Heart right ventricle (tissue), 16 donors: ENCODE measurements at regions not wholly inside any gene's neighbourhood (a gene's known extent, or its start where the extent isn't known, plus 50 kb on each side); places are given as distances from the start of the nearest gene placed in this dataset.

Source experiments
- ATAC-seq, 8 donors: fragments of 200-7000 bp; cut with Tn5 transposase; one replicate each; pipeline ENCODE4 v1.9.1; 2020; ENCODE audit warnings: mild to moderate bottlenecking in 8 of 8, moderate library complexity in 8 of 8, moderate number of reproducible peaks in 1 of 8
- DNase-seq, 2 donors: peaks; one replicate each; pipeline ENCODE4 v3.0.0-alpha.2; 2020
- H3K27ac ChIP-seq, 10 donors: fragments of 200-600 bp; sonication (generic) in 2 of 10; one replicate each; pipeline versions ENCODE4 v1.5.0 to v1.8.0; 2020 to 2022; ENCODE audit warnings: mild to moderate bottlenecking in 3 of 10
- H3K27me3 ChIP-seq, 7 donors: fragments of 200-600 bp; one replicate each; pipeline ENCODE4 v1.8.0; 2021 to 2022; ENCODE audit warnings: mild to moderate bottlenecking in 2 of 7
- H3K36me3 ChIP-seq, 9 donors: fragments of 200-600 bp; sonication (generic) in 1 of 9; one replicate each; pipeline versions ENCODE4 v1.5.0 to v1.8.0; 2020 to 2022; ENCODE audit warnings: mild to moderate bottlenecking in 2 of 9
- H3K4me1 ChIP-seq, 9 donors: fragments of 200-600 bp; sonication (generic) in 1 of 9; one replicate each; pipeline versions ENCODE4 v1.5.0 to v1.8.0; 2020 to 2022; ENCODE audit warnings: mild to moderate bottlenecking in 4 of 9
- H3K4me3 ChIP-seq, 10 donors: fragments of 200-600 bp; sonication (generic) in 2 of 10; one replicate each; pipeline versions ENCODE4 v1.5.0 to v1.8.0; 2020 to 2022; ENCODE audit warnings: mild to moderate bottlenecking in 7 of 10, moderate library complexity in 2 of 10
- H3K9me3 ChIP-seq, 11 donors: fragments of 200-600 bp in 10 of 11; sonication (generic) in 2 of 11; one replicate each; pipeline versions ENCODE4 v1.5.0 to v1.8.0; 2013 to 2022; ENCODE audit warnings: mild to moderate bottlenecking in 2 of 11, control low read depth in 1 of 11, moderate library complexity in 1 of 11
- WGBS, 2 donors: extraction: QIAGEN DNeasy Blood & Tissue Kit; methylation state at CpG; one replicate each; pipeline ENCODE4 v1.1.7; 2013; ENCODE audit warnings: inconsistent platforms in 1 of 2; 5-methylcytosine and 5-hydroxymethylcytosine counted together
- intact Hi-C, 10 donors: fragments of 100-400 bp; cut with DNase I; formaldehyde crosslinking; loops; one replicate each; pipeline versions ENCODE4 v1.11.1 to v1.14.2; 2022
- TF ChIP-seq, protein P1 (sequence below), 9 donors: fragments of 200-600 bp; sonication (generic) in 2 of 9; IDR thresholded peaks; one replicate each; pipeline versions ENCODE4 v1.5.0 to v1.8.0; 2021 to 2022; ENCODE audit warnings: antibody characterized with exemption in 9 of 9, mild to moderate bottlenecking in 5 of 9, moderate library complexity in 1 of 9
- donor health status: Arrhythmogenic right ventricular cardiomyopathy.
- donor health status: ischemic (EF 13 %, LVEDD 7.1; RV severe dilation, severe dysfunction).
- donor health status: healthy with polysubstance abuse.
- donor health status: DM: no; HTN: yes; CAD: no.
- donor health status: DM: no; HTN: no; CAD: no.
- donor health status: ischemic (EF 25% LVEDD 6.9; RV normal size, moderate dysfunction).
- donor health status: ischemic (EF 25% LVEDD 5.7; RV mildly dilated, moderate dysfunction).
- donor health status: healthy.
- donor health status: DM: yes; HTN: yes; CAD: no.
- donor health status: Ischemic cardiomyopathy.
- donor health status: ischemic (EF 35%, LVEDD 5.7; RV mildly dilated, moderate dysfunction).
- donor health status: nonischemic (EF 11% LVEDD 7.7; RV severe dilation, severe dysfunction).
- donor health status: DM: yes; HTN: yes; CAD: no.
- donor health status: PGD.
- donor health status: ischemic (EF 29% LVEDD 5.4; RV normal size, mild dysfunction).
- donor health status: nonischemic (EF 23%, LVEDD 6.1; RV moderate dilation, normal function).

DNA sequence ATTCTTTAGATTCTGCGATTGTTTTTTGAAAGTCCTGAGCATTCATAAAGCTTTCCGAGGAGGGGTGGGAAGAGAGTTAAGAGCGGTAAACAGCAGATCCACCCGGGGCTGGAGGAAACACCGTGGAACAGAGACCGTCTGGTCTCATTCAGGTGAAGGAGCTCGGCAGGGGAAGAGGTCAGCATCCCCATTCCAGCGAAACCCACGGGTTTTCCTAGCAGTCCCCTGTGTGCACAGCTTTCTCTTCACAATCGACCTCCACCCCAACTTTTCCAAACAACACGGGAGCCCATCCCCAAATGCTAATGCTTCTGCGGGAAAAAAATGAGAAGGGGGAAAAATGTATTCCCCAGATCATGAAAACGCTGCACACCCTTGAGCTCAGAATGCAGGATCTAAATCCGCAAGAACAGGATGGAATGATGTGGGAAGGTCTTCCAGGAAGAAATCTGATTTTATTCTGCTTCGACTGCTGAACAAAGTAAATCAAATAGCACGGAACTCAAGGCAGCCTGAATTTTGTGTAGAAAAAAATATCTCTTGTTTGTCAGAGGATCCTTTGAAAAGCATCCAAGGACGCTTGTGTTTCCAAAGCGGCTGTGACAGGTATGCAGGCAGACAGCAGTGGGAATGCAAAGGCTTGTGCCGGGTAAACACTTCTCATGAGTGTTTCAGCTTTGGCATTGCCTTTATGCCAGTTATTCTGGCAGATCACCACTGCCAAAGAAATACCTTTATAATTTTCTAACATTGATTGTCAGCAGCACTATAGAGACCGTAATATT lies 128.8 kb downstream of the NDUFA12 start:
- no peak overlapping the region for H3K27ac ChIP-seq
- WGBS, 2 donors, result 25% methylated on average over 20 of the region's 20 CpGs
- ATAC-seq (no peak), DNase-seq (no peak)
- TF ChIP-seq, protein P1, sequence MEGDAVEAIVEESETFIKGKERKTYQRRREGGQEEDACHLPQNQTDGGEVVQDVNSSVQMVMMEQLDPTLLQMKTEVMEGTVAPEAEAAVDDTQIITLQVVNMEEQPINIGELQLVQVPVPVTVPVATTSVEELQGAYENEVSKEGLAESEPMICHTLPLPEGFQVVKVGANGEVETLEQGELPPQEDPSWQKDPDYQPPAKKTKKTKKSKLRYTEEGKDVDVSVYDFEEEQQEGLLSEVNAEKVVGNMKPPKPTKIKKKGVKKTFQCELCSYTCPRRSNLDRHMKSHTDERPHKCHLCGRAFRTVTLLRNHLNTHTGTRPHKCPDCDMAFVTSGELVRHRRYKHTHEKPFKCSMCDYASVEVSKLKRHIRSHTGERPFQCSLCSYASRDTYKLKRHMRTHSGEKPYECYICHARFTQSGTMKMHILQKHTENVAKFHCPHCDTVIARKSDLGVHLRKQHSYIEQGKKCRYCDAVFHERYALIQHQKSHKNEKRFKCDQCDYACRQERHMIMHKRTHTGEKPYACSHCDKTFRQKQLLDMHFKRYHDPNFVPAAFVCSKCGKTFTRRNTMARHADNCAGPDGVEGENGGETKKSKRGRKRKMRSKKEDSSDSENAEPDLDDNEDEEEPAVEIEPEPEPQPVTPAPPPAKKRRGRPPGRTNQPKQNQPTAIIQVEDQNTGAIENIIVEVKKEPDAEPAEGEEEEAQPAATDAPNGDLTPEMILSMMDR (IDR thresholded peaks at IDR 0.05), result no peak
- peaks cover 6 to 98% (median 89%) of the 10 kb centered on the region in 7 donors for H3K27me3 ChIP-seq
- intact Hi-C loops, result no loop called here
- H3K9me3 ChIP-seq, result no peaks in the 10 kb centered on the region
- H3K4me1 ChIP-seq, result peaks cover 2 to 21% (median 9%) of the 10 kb centered on the region in 9 donors
- peak overlapping the region in 5 of 10 donors; percentile 49 to 56 (median 54) for H3K4me3 ChIP-seq
- no peaks in the 10 kb centered on the region for H3K36me3 ChIP-seq

DNA sequence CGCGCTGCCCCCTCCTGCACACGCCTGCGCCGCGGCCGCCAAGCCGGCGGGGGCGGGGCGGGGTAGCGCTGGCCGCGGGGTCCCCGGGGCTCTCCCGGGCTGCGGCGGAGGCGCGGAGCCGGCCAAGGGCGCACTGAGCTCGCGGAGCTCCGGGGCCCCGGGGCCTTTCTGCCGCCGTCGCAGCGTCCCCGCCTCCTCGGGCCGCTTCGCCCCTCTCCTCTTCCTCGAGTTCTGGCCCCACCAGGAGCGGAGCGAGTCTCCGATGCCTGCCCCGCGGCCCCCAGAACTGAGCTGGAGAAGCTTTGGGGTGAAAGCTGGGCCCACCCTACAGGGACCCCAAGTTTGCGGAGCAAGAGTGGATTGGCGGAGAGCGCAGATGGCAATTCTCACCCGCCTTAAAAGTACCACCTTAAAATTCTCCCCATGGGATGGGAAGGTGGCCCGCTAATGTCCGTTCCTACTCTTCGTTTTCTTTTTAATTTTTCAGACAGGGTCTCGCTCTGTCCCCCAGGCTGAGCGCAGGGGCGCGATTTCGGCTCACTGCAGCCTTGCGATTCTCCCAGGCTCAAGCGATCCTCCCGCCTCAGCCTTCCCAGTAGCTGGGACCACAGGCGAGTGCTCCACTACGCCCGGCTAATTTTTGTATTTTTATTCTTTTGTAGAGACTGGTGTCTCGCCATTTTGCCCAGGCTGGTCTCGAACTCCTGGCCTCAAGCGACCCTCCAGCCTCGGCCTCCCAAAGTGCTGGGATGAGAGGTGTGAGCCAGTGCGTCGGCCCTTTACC lies 129.6 kb downstream of the NDUFA12 start:
- H3K27ac ChIP-seq, result no peak overlapping the region
- intact Hi-C loops, result no loop called here
- H3K36me3 ChIP-seq, result no peaks in the 10 kb centered on the region
- DNase-seq (no peak), ATAC-seq (peak in 7 of 8 donors; percentile 30 to 88 (median 66))
- TF ChIP-seq, protein P1 (IDR thresholded peaks at IDR 0.05), result no peak
- H3K4me1 ChIP-seq, result peaks cover 2 to 21% (median 9%) of the 10 kb centered on the region in 9 donors
- WGBS, 2 donors, result 4 to 6% methylated on average over 48 to 64 of the region's 64 CpGs
- H3K27me3 ChIP-seq, result peaks cover 6 to 98% (median 89%) of the 10 kb centered on the region in 7 donors
- no peaks in the 10 kb centered on the region for H3K9me3 ChIP-seq
- H3K4me3 ChIP-seq, result peak overlapping the region in 9 of 10 donors; percentile 47 to 56 (median 52)

DNA sequence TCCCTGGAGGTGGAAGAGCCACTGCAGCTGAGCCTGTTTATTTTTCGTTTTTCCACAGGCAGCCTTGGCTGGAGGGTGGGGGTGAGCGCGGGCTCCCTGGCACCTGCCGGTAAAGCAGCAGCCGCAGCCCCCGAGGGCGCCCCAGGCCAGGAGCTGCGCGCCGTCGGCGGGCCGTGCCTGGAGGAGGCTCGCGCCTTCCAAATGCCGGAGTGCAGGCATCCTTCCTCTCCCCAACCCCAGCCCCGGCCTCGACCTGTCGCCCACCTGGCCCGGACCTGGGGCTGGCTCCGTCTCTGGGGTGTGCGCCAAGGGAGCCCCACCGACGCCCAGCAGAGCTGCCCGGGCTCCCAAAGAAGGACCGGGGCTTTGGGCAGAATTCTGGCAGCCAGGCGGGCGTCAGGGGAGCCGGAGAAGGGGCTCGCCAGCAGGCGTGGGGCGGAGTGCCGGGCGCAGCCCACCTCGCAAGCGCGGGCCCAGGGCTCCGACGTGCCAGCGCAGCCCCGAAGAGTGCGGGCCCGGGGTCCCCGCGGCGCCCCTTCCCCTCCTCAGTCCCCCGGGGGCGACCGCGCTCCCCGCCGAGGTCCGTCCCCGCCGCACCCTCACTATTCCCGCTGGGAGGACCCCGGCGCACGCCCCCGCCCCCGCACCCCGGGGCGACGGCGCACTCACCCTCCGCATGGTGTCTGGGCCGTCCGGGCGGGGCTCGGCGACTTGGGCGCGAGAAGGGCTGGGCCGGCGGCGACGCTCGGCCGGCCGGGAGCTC lies 130.3 kb downstream of the NDUFA12 start:
- intact Hi-C loops, result no loop called here
- 0 to 1% methylated on average over 79 to 80 of the region's 80 CpGs for WGBS, 2 donors
- Histone ChIP-seq H3K36me3 (no peaks in the 10 kb centered on the region), H3K4me1 (peaks cover 2 to 21% (median 9%) of the 10 kb centered on the region in 9 donors), H3K9me3 (no peaks in the 10 kb centered on the region), H3K27ac (no peak overlapping the region), H3K27me3 (peaks cover 6 to 94% (median 89%) of the 10 kb centered on the region in 7 donors), H3K4me3 (peak overlapping the region; percentile 18 to 56 (median 51))
- TF ChIP-seq, protein P1 (IDR thresholded peaks at IDR 0.05), result no peak
- DNase-seq (peak in 1 of 2 donors; percentile 29), ATAC-seq (peak in 4 of 8 donors; percentile 25 to 71 (median 40))

DNA sequence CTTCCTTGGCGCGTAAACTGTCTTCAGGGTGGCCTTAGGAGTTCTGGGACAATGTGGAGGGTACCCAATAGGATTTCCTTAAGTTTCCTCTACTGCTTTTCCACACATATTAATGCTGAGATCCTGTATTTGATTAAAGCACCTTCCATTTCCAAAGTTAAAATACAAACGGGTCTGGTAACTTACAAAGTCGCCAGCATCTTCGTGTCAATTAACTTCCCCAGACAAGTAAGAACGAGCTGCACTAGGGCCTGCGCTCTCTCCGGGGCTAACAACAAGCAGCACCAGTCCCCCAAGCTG lies 130.9 kb downstream of the NDUFA12 start:
- Histone ChIP-seq H3K27me3 (peaks cover 6 to 94% (median 86%) of the 10 kb centered on the region in 7 donors), H3K9me3 (no peaks in the 10 kb centered on the region), H3K27ac (no peak overlapping the region), H3K4me3 (peak overlapping the region in 8 of 10 donors; percentile 47 to 56 (median 52)), H3K4me1 (peaks cover 2 to 21% (median 9%) of the 10 kb centered on the region in 9 donors), H3K36me3 (no peaks in the 10 kb centered on the region)
- intact Hi-C loops, result no loop called here
- 29 to 31% methylated on average over 8 of the region's 8 CpGs for WGBS, 2 donors
- ATAC-seq (no peak), DNase-seq (no peak)
- TF ChIP-seq, protein P1 (IDR thresholded peaks at IDR 0.05), result no peak
